SK-N-SH treated with all-trans-retinoic acid at 6 μM for 48 hours (cell line): ENCODE measurements at regions not wholly inside any gene's neighbourhood (a gene's known extent, or its start where the extent isn't known, plus 50 kb on each side); places are given as distances from the start of the nearest gene placed in this dataset.
"Not testable (repeated sequence)": the region's sequence is repeated elsewhere in the genome, so short reads cannot be mapped to it uniquely, and the experiment has no call there.

ENCODE experiments used
- ATAC-seq: fragments of 200-7000 bp; cut with Tn5 transposase; 3 replicates; pipeline ENCODE4 v1.9.1; 2020; ENCODE audit warnings: mild to moderate bottlenecking, moderate library complexity
- ARNTL ChIP-seq: fragments of 450-650 bp; formaldehyde crosslinking; IDR thresholded peaks from 2 replicates; pipeline ENCODE4 v1.5.0; 2020; ENCODE audit warnings: low read depth, mild to moderate bottlenecking, moderate library complexity, borderline replicate concordance
- BACH2 ChIP-seq: fragments of 250-450 bp; sonication (Bioruptor Pico); IDR thresholded peaks from 2 replicates; pipeline ENCODE4 v1.9.0; 2021; ENCODE audit warnings: mild to moderate bottlenecking, borderline replicate concordance
- CSDC2 ChIP-seq: fragments of 250-450 bp; sonication (Bioruptor Pico); IDR thresholded peaks from 2 replicates; pipeline ENCODE4 v1.5.0; 2020; ENCODE audit warnings: mild to moderate bottlenecking, moderate library complexity
- ESRRG ChIP-seq: fragments of 250-450 bp; sonication (Bioruptor Pico); IDR thresholded peaks from 2 replicates; pipeline ENCODE4 v1.6.1; 2021; ENCODE audit warnings: mild to moderate bottlenecking
- GLIS3 ChIP-seq: fragments of 250-450 bp; sonication (Bioruptor Pico); IDR thresholded peaks from 2 replicates; pipeline ENCODE4 v1.5.0; 2020; ENCODE audit warnings: mild to moderate bottlenecking, moderate library complexity
- OSR1 ChIP-seq: fragments of 250-450 bp; sonication (Bioruptor Pico); IDR thresholded peaks from 2 replicates; pipeline ENCODE4 v1.8.0; 2022; ENCODE audit warnings: moderate library complexity, mild to moderate bottlenecking, inconsistent platforms
- RARB ChIP-seq: fragments of 250-450 bp; sonication (Bioruptor Pico); IDR thresholded peaks from 2 replicates; pipeline ENCODE4 v1.8.0; 2021; ENCODE audit warnings: mild to moderate bottlenecking, moderate library complexity
- SNAI2 ChIP-seq: fragments of 250-450 bp; sonication (Bioruptor Pico); IDR thresholded peaks from 2 replicates; pipeline ENCODE4 v1.5.0; 2020; ENCODE audit warnings: mild to moderate bottlenecking, moderate library complexity
- TCF4 ChIP-seq: fragments of 250-450 bp; sonication (Bioruptor Pico); IDR thresholded peaks from 2 replicates; pipeline ENCODE4 v1.8.0; 2021; ENCODE audit warnings: mild to moderate bottlenecking, moderate library complexity, borderline replicate concordance
- ZC3H10 ChIP-seq: fragments of 250-450 bp; sonication (Bioruptor Pico); IDR thresholded peaks from 2 replicates; pipeline ENCODE4 v1.5.1; 2021; ENCODE audit warnings: mild to moderate bottlenecking, moderate library complexity
- ZFP3 ChIP-seq: fragments of 250-450 bp; sonication (Bioruptor Pico); IDR thresholded peaks from 2 replicates; pipeline ENCODE4 v1.5.0; 2020; ENCODE audit warnings: mild to moderate bottlenecking, moderate library complexity
- ZFP30 ChIP-seq: fragments of 450-650 bp; formaldehyde crosslinking; IDR thresholded peaks from 2 replicates; pipeline ENCODE4 v1.5.0; 2022; ENCODE audit warnings: mild to moderate bottlenecking, moderate library complexity
- ZNF565 ChIP-seq: fragments of 450-650 bp; formaldehyde crosslinking; conservative IDR thresholded peaks from 2 replicates; pipeline ENCODE4 v1.5.0; 2020; ENCODE audit warnings: low read depth, mild to moderate bottlenecking, moderate library complexity
- ZNF70 ChIP-seq: fragments of 450-650 bp; formaldehyde crosslinking; IDR thresholded peaks from 2 replicates; pipeline ENCODE4 v1.5.0; 2020; ENCODE audit warnings: mild to moderate bottlenecking, moderate library complexity
- ZNF8 ChIP-seq: fragments of 450-650 bp; formaldehyde crosslinking; IDR thresholded peaks from 2 replicates; pipeline ENCODE4 v1.5.0; 2020; ENCODE audit warnings: mild to moderate bottlenecking, moderate library complexity
- TF ChIP-seq, protein P1 (sequence below): fragments of 250-450 bp; sonication (Bioruptor Pico); IDR thresholded peaks from 2 replicates; pipeline ENCODE4 v1.5.1; 2021; ENCODE audit warnings: mild to moderate bottlenecking, moderate library complexity
- TF ChIP-seq, protein P2 (sequence below): fragments of 250-450 bp; sonication (Bioruptor Pico); IDR thresholded peaks from 2 replicates; pipeline ENCODE4 v1.5.1; 2020; ENCODE audit warnings: low read depth, mild to moderate bottlenecking, moderate library complexity
- TF ChIP-seq, protein P3 (sequence below): fragments of 250-450 bp; sonication (Bioruptor Pico); IDR thresholded peaks from 2 replicates; pipeline ENCODE4 v1.8.0; 2020; ENCODE audit warnings: mild to moderate bottlenecking, moderate library complexity, borderline replicate concordance
- TF ChIP-seq, protein P4 (sequence below): fragments of 250-450 bp; sonication (Bioruptor Pico); IDR thresholded peaks from 2 replicates; pipeline ENCODE4 v1.8.0; 2021; ENCODE audit warnings: low read depth, mild to moderate bottlenecking, moderate library complexity, borderline replicate concordance

DNA sequence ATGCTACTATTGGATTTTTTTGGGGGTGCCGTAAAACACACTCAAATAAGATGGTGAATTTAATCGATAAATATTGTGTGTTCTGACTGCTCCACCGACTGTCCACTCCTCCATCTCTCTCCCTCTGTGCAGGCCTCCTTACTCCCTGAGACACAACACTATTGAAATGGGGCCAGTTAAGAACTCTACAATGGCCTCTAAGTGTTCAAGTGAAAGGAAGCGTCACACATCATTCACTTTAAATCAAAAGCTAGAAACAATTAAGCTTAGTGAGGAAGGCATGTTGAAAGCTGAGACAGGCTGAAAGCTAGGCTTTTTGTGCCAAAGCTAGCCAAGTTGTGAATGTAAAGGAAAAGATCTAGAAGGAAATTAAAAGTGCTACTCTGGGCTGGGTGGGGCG is 156.7 kb downstream of the CTTN start:
- TF ChIP-seq ZNF70 (CRISPR knock-in tag) = no peak
- no peak for ATAC-seq

DNA sequence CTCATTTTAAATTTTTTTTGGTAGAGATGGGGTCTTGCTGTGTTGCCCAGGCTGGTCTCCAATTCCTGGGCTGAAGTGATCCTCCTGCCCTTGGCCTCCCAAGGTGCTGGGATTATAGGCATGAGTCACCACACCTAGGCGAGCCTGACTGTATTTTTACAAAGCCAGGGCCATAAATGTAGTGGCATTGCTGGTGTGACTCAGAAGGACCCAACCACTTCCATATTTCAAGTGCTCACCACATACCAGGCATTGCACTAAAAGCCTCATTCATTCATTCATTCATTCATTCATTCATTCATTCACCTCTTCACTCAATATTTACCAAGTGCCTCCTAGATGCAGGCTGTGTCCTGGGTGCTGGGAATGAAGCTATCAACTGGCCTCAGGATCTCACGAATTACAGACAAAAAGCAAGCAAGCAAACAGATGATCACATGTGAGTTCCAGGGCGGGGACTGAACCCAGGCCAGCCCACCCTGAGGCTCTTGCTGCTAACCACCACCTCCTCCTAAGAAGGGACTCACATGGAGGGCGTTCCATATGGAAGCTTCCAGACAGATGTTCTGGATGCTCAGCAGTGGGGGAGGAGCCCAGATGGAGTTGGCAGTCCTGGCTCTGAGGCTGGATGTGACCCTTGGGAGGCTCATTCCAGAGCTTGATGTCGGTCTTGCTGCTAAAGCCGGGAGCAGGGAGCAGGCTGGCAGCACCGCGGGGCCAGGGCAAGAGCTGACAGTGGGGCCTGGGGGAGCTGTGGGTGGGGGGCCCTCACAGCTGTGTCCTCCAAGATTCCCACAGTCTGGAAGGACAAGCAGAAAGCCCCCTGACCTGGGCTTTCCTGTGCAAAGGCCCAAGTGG is 158.8 kb downstream of the CTTN start:
- TF ChIP-seq ZFP3 = no peak
- TF ChIP-seq SNAI2 (CRISPR knock-in tag) = no peak
- TF ChIP-seq, protein P1, sequence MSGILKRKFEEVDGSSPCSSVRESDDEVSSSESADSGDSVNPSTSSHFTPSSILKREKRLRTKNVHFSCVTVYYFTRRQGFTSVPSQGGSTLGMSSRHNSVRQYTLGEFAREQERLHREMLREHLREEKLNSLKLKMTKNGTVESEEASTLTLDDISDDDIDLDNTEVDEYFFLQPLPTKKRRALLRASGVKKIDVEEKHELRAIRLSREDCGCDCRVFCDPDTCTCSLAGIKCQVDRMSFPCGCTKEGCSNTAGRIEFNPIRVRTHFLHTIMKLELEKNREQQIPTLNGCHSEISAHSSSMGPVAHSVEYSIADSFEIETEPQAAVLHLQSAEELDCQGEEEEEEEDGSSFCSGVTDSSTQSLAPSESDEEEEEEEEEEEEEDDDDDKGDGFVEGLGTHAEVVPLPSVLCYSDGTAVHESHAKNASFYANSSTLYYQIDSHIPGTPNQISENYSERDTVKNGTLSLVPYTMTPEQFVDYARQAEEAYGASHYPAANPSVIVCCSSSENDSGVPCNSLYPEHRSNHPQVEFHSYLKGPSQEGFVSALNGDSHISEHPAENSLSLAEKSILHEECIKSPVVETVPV (CRISPR knock-in tag) = no peak
- no peak for TF ChIP-seq ARNTL
- no peak for TF ChIP-seq ESRRG (CRISPR knock-in tag)
- no peak for TF ChIP-seq RARB (CRISPR knock-in tag)
- TF ChIP-seq ZFP30 (CRISPR knock-in tag) = no peak
- no peak for TF ChIP-seq BACH2 (CRISPR knock-in tag)
- TF ChIP-seq, protein P2, sequence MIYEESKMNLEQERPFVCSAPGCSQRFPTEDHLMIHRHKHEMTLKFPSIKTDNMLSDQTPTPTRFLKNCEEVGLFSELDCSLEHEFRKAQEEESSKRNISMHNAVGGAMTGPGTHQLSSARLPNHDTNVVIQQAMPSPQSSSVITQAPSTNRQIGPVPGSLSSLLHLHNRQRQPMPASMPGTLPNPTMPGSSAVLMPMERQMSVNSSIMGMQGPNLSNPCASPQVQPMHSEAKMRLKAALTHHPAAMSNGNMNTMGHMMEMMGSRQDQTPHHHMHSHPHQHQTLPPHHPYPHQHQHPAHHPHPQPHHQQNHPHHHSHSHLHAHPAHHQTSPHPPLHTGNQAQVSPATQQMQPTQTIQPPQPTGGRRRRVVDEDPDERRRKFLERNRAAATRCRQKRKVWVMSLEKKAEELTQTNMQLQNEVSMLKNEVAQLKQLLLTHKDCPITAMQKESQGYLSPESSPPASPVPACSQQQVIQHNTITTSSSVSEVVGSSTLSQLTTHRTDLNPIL = no peak
- TF ChIP-seq, all 23 proteins: peak for 0
- no peak for ATAC-seq

DNA sequence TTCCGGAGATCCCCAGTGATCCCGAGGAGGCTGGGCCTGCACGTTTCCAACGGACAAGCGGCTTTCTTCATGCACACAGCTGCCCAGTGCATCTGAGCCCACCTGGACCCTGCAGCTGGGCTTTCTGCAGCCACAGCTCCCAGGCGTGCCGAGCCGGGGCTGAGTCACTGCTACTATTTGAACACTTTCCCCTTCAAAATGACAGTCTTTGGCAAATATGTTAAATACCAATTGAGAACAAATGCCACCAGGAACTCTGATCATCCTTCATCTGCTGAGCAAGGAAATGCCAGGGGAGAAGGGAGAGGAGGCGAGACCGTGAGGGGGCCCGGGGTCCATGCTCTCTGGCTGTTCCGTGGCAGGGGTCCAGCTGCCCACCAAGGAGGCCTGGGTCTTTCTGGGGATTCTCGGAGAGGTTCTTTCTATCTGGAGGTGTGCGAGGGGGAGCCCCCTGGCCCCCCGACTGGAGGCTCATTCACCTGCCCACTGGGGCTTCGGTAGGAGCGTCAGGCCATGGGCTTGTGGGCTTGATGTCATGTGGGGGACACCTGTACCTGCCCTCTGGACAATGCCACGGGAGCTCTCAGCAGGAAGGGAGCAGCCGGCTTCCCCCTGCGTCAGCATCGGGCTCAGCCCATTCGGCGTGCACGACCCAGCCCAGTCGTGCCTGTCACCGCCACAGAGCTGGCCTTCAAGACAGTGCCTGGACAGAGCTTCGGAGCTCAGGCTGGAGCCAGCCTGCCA is 159.6 kb downstream of the CTTN start:
- ATAC-seq = no peak
- TF ChIP-seq ZNF565 (CRISPR knock-in tag) = no peak

DNA sequence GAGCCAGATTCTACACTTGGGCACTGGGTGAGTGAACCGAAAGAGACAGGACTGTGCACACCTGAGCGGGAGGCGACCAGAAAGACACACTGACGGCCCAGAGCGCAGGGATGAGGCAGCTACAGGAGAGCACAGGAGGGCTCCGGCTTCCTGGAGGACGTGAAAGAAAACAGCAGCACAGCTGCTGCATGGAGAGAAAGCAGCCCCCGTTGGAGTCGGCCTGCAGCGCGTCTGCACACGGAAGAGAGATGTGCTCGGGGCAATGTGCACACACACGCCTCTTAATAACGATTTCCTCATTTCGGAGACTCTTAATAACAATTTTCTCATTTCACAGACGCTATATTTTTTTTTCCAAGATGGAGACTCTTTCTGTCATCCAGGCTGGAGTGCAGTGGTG is 160.4 kb downstream of the CTTN start:
- TF ChIP-seq ESRRG (CRISPR knock-in tag) (no peak), OSR1 (CRISPR knock-in tag) (no peak), ZNF8 (CRISPR knock-in tag) (no peak), CSDC2 (CRISPR knock-in tag) (no peak), GLIS3 (CRISPR knock-in tag) (no peak)
- TF ChIP-seq, all 23 proteins: peak for 0
- ATAC-seq = no peak

DNA sequence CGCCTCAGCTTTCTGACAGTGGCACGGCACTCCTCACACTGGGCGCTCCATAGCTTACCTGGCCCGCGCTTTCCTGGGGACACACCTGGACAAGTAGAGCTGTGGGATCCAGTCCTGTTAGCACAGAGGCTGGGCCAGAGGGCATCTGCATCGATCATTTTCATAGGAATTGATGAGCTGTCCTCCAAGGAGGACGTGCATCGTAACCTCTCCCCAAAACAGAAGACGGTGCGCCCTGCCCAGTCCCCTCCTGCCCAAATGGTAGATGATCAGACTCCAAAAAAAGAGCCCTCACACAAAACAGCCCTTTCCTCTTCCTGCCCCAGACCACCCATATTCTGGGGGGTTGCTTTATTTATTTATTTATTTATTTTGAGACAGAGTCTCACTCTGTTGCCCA is 161.2 kb downstream of the CTTN start:
- no peak for ATAC-seq
- no peak for TF ChIP-seq ESRRG (CRISPR knock-in tag)
- TF ChIP-seq, protein P3, sequence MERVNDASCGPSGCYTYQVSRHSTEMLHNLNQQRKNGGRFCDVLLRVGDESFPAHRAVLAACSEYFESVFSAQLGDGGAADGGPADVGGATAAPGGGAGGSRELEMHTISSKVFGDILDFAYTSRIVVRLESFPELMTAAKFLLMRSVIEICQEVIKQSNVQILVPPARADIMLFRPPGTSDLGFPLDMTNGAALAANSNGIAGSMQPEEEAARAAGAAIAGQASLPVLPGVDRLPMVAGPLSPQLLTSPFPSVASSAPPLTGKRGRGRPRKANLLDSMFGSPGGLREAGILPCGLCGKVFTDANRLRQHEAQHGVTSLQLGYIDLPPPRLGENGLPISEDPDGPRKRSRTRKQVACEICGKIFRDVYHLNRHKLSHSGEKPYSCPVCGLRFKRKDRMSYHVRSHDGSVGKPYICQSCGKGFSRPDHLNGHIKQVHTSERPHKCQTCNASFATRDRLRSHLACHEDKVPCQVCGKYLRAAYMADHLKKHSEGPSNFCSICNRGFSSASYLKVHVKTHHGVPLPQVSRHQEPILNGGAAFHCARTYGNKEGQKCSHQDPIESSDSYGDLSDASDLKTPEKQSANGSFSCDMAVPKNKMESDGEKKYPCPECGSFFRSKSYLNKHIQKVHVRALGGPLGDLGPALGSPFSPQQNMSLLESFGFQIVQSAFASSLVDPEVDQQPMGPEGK (CRISPR knock-in tag) = no peak
- TF ChIP-seq ZNF8 (CRISPR knock-in tag) = no peak
- TF ChIP-seq, protein P1 (CRISPR knock-in tag) = no peak
- TF ChIP-seq, protein P2 = no peak
- no peak for TF ChIP-seq ARNTL
- TF ChIP-seq ZNF565 (CRISPR knock-in tag) = no peak
- no peak for TF ChIP-seq TCF4
- TF ChIP-seq, protein P4, sequence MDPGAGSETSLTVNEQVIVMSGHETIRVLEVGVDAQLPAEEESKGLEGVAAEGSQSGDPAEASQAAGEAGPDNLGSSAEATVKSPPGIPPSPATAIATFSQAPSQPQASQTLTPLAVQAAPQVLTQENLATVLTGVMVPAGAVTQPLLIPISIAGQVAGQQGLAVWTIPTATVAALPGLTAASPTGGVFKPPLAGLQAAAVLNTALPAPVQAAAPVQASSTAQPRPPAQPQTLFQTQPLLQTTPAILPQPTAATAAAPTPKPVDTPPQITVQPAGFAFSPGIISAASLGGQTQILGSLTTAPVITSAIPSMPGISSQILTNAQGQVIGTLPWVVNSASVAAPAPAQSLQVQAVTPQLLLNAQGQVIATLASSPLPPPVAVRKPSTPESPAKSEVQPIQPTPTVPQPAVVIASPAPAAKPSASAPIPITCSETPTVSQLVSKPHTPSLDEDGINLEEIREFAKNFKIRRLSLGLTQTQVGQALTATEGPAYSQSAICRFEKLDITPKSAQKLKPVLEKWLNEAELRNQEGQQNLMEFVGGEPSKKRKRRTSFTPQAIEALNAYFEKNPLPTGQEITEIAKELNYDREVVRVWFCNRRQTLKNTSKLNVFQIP (CRISPR knock-in tag) = no peak
- TF ChIP-seq ZC3H10 = no peak
- TF ChIP-seq OSR1 (CRISPR knock-in tag) = no peak
- TF ChIP-seq CSDC2 (CRISPR knock-in tag) = no peak

DNA sequence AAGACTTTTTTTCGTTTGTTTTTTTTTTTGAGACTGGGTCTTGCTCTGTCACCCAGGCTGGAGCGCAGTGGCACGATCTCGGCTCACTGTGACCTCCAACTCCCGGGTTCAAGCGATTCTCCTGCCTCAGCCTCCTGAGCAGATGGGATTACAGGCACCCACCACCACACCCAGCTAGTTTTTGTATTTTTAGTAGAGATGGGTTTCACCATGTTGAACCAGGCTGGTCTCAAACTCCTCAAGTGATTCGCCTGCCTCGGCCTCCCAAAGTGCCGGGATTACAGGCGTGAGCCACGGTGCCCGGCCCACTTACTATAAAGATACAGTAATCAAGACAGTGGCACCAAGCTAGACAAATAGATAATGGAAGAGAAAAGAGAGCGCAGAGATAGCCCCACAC is 162.3 kb downstream of the CTTN start:
- ATAC-seq = not testable (repeated sequence)
